GM20431 (cell line): ENCODE measurements at regions not wholly inside any gene's neighbourhood (a gene's known extent, or its start where the extent isn't known, plus 50 kb on each side); places are given as distances from the start of the nearest gene placed in this dataset.
"Not testable (repeated sequence)": the region's sequence is repeated elsewhere in the genome, so short reads cannot be mapped to it uniquely, and the experiment has no call there.

Experiments used
- in situ Hi-C: fragments of 300-500 bp; cut with MseI, MboI; formaldehyde crosslinking; loops from one replicate; pipeline ENCODE4 v1.15.0; 2020; ENCODE audit warnings: low sequenced_read_pairs; ENCODE audit not compliant: unreplicated experiment

DNA sequence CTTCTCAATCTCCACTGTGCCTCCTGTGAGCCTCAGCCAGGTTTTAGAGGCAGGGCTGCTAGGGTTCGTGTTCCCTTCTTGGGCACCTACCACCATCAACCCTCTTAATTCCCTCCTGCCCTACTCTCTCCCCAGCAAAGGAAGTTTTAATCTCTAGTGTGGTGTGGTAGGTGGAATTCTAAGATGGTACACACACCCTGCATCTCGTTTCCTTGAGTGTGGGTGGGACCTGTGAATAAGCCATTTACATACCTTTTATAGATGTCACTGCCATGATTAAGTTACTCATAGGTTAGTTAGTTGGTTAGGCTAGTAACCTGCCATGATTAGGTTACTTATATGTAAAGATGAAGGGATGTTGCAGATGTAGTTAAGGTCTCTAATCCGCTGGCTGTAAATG is 114.8 kb upstream of the VRK1 start:
- in situ Hi-C loops, result no loop called here

- in situ Hi-C loops, result no loop called here
Measured at GRCh38 chr14:96683562-96684289, 113.5 kb upstream of the VRK1 start.

- in situ Hi-C loops, result no loop called here
Measured at GRCh38 chr14:96686126-96686525, 111.1 kb upstream of the VRK1 start.

GRCh38 chr14:96688629-96689028 is 108.6 kb upstream of the VRK1 start:
- in situ Hi-C loops, result no loop called here

- in situ Hi-C loops, result no loop called here
Measured at GRCh38 chr14:96690713-96691383, 106.3 kb upstream of the VRK1 start.

DNA sequence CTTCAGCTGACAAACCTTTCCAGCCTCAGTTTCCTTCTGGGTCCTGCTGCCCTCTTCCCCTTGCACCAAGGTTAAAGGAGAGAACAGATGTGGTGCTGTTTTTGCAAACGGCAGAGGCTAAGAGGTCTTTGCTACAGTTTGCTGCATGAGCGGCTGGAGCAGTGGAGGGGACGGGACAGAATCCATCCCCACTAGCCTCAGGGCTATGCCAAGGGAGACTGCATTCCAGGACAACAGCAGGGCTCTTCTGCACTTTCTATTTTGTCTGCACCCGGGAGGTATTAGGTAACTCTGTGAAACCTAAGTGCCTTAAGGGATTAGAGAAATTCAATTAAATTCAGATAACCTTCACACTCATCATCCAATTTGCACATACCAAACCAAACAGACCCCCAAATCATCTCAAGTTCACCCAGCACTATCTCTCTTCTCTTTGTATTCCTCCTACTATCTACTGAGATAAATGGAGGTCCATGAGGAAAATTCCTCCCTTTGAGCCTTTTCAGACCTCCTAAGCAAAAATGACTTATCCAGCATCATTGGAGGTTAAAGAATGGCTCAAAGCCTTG is 103.8 kb upstream of the VRK1 start:
- in situ Hi-C loops, result no loop called here

- in situ Hi-C loops, result no loop called here
Measured at GRCh38 chr14:96693987-96694386, 103.2 kb upstream of the VRK1 start.

- in situ Hi-C loops, result no loop called here
Measured at GRCh38 chr14:96698960-96699539, 98.1 kb upstream of the VRK1 start.

GRCh38 chr14:96699666-96700065 is 97.5 kb upstream of the VRK1 start:
- in situ Hi-C loops, result no loop called here

- in situ Hi-C loops, result no loop called here
Measured at GRCh38 chr14:96702831-96703230, 94.4 kb upstream of the VRK1 start.

GRCh38 chr14:96705422-96706092 is 91.6 kb upstream of the VRK1 start:
- in situ Hi-C loops, result no loop called here

DNA sequence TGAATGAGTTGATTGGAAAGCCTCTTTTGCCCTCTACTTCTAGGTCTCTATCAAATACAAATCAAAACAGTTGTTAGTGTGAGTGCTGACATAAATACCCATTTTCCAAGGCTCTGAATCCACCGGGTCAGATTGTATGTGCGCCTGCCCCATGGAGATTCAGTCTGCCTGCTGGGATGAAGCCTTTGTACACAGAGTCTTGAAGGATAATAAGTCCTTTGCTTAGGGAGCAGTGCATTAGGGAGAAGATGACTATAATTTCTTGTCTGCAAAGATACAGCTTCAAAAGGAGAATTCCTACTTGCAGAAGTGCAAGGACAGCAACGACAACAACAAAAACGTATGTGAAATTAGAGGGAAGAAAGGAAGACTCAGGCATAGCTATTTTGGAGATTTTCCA is 90.3 kb upstream of the VRK1 start:
- in situ Hi-C loops, result no loop called here

- in situ Hi-C loops, result no loop called here
Measured at GRCh38 chr14:96710060-96710666, 87.0 kb upstream of the VRK1 start.

DNA sequence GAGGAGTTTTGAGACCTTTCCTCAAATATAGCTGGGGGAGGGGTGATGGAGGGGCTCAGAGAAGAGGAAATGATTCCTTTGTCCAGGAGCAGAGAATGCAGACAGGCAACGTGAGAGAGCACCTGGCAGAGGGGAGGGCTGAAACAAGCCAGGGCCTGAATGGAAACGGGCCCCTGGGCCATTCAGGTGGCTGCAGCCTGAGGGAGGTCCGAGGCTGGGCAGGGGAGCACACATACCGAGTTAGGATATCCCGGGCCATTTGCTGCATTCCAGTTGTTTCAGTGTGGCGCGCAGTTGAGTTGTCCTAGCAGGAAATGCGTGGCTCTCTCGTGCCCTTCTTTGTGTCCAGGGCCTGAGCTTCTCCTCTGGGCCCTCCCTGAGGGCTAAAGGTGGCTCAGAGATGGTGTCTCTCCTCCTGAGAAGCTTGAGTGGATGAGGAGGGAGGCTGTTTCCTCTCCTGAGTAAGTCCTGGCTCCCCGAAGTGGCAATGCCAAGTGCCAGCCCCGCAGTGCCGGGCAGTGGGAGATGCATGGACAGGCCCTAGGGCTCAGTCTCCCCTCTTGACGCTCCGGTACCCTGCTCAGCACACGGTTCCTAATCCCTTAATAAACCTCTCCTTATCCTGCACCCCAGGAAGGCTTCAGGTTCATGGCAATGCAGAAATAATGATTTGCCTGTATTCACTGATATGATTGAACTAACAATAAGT is 85.5 kb upstream of the VRK1 start:
- in situ Hi-C loops, result no loop called here

DNA sequence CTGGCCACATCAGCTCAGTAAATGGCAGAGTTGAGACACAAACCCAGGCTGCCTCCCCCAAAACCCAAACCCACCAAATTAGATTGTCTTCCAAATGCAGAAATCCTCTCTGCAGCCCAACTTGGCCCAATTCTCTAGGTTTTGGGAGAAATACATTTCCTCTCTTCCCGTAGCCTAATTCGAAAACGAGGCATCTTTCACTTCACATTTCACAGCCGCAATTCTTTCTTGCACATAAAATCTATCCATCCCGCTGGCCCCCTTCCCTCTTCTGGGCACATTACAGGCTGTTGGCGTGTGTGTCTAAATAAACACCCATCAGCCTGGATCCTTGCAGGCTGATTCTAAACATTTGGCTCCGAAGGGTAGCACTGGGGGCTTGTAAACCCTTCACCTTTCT is 83.8 kb upstream of the VRK1 start:
- in situ Hi-C loops, result no loop called here

- in situ Hi-C loops, result not testable (repeated sequence)
Measured at GRCh38 chr14:96714537-96714936, 82.6 kb upstream of the VRK1 start.

DNA sequence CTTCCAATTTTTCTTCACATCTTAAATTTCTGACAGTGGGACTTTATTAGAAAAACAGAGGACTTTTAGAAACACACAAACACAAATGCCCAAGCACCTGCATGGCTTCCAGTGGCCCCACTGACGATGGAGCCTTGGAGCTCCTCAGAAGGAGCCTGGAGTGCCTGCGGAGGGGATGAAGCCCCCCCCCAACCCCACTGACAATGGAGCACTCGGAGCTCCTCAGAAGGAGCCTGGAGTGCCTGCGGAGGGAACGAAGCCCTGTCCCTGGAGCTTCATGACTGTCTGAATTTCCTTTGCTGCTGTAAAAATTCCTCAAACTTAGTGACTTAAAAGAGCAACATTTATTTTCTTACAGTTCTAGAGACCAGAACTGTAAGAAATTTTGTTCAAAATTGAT is 80.1 kb upstream of the VRK1 start:
- in situ Hi-C loops, result no loop called here

DNA sequence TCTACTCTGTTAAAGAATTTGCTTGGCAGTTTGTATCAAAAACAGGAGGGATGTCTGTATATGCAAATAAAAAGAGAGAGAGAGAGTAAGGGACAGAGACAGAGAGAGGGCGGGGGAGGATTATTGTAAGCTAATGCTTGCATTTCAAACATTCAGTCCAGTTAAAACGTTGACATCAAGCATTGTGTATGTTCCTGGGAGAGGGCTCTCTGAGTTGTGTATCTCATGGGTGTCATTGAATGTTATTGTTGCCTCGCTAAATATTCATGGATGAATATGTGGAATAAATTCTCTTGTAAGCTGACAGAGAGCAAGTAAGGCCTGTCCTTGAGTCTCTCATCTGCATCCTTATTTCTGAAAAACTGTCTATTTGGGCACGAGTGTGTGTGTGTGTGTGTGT is 78.8 kb upstream of the VRK1 start:
- in situ Hi-C loops, result no loop called here

- in situ Hi-C loops, result not testable (repeated sequence)
Measured at GRCh38 chr14:96720702-96721101, 76.5 kb upstream of the VRK1 start.

DNA sequence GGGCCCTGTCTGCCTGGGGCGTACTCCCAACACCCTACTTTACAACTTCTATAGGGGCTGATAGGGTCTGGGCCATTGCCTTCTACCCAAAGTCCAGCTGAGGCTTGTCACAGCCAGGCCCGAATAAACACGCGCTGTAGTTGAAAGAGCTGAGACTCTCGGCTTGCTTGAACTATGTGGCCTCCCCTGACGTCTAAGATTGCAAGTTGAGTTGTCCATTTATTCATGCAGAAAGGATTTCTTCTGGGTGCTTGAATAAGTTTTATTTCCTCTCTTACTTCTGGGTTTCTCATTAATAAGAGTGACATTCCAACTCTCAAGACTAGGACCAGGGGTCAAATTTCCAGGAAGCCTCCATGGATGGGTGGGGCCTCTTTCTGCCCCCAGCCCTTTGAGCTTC is 74.4 kb upstream of the VRK1 start:
- in situ Hi-C loops, result no loop called here
